ENCODE measurements at regions not wholly inside any gene's neighbourhood (a gene's known extent, or its start where the extent isn't known, plus 50 kb on each side); places are given as distances from the start of the nearest gene placed in this dataset.
"Not testable (repeated sequence)": the region's sequence is repeated elsewhere in the genome, so short reads cannot be mapped to it uniquely, and the experiment has no call there.

- Histone ChIP-seq H3K9me3 (ENCODE audit: low read length) (no peaks in the 10 kb centered on the region), H3K4me3 (ENCODE audit: low read depth, low read length, poor library complexity, severe bottlenecking) (no peak overlapping the region), H3K4me1 (ENCODE audit: insufficient read depth, low read length, poor library complexity, severe bottlenecking) (no peaks in the 10 kb centered on the region), H4K20me1 (ENCODE audit: insufficient read depth, low read length) (no peaks in the 10 kb centered on the region), H3K4me2 (ENCODE audit: low read length) (no peak overlapping the region), H3K27ac (ENCODE audit: low read depth, low read length, poor library complexity, severe bottlenecking) (no peak overlapping the region), H3K79me2 (ENCODE audit: insufficient read depth, low read depth, low read length) (no peaks in the 10 kb centered on the region), H3K36me3 (ENCODE audit: insufficient read depth, low read length) (no peaks in the 10 kb centered on the region), H3K9me2 (ENCODE audit: insufficient read depth, low read length) (no peaks in the 10 kb centered on the region), H2AFZ (ENCODE audit: low read length) (no peak overlapping the region)
- TF ChIP-seq EZH2phosphoT487 (IDR thresholded peaks at IDR 0.05; ENCODE audit: borderline replicate concordance, low read depth, low read length) = no peak
- no peak for TF ChIP-seq CTCF (conservative IDR thresholded peaks at IDR 0.05; ENCODE audit: low read length)
- intact Hi-C loops (cut with micrococcal nuclease; ENCODE audit: unreplicated experiment) = no loop called here
- CTCF ChIA-PET (ENCODE audit: unreplicated experiment) = no interaction called here
- BruUV-seq (replicated peaks) = no TSS peak
- POLR2A ChIA-PET = no interaction called here
- DNase-seq (ENCODE audit: low spot score) = no peak
These were observed 825.1 kb upstream of the ARRDC3 start for GRCh38 chr5:92208265-92208664.

GRCh38 chr5:92207151-92207550, 824.0 kb upstream of the ARRDC3 start:
- Histone ChIP-seq H4K20me1 (ENCODE audit: insufficient read depth, low read length) (no peaks in the 10 kb centered on the region), H3K9me3 (ENCODE audit: low read length) (no peaks in the 10 kb centered on the region), H3K27ac (ENCODE audit: low read depth, low read length, poor library complexity, severe bottlenecking) (no peak overlapping the region), H3K4me2 (ENCODE audit: low read length) (no peak overlapping the region), H3K4me1 (ENCODE audit: insufficient read depth, low read length, poor library complexity, severe bottlenecking) (no peaks in the 10 kb centered on the region), H3K36me3 (ENCODE audit: insufficient read depth, low read length) (no peaks in the 10 kb centered on the region), H3K79me2 (ENCODE audit: insufficient read depth, low read depth, low read length) (no peaks in the 10 kb centered on the region), H3K4me3 (ENCODE audit: low read depth, low read length, poor library complexity, severe bottlenecking) (no peak overlapping the region), H2AFZ (ENCODE audit: low read length) (no peak overlapping the region), H3K9me2 (ENCODE audit: insufficient read depth, low read length) (no peaks in the 10 kb centered on the region)
- CTCF ChIA-PET (ENCODE audit: unreplicated experiment) = no interaction called here
- DNase-seq (ENCODE audit: low spot score) = no peak
- intact Hi-C loops (cut with micrococcal nuclease; ENCODE audit: unreplicated experiment) = no loop called here
- no TSS peak for BruUV-seq (replicated peaks)
- no peak for TF ChIP-seq CTCF (conservative IDR thresholded peaks at IDR 0.05; ENCODE audit: low read length)
- no peak for TF ChIP-seq EZH2phosphoT487 (IDR thresholded peaks at IDR 0.05; ENCODE audit: borderline replicate concordance, low read depth, low read length)
- POLR2A ChIA-PET = no interaction called here

GRCh38 chr5:92206681-92207080, 823.6 kb upstream of the ARRDC3 start:
- no peaks in the 10 kb centered on the region for H3K9me3 ChIP-seq (ENCODE audit: low read length)
- intact Hi-C loops (cut with micrococcal nuclease; ENCODE audit: unreplicated experiment) = no loop called here
- DNase-seq (ENCODE audit: low spot score) = no peak
- CTCF ChIA-PET (ENCODE audit: unreplicated experiment) = no interaction called here
- no peaks in the 10 kb centered on the region for H3K36me3 ChIP-seq (ENCODE audit: insufficient read depth, low read length)
- no peaks in the 10 kb centered on the region for H3K79me2 ChIP-seq (ENCODE audit: insufficient read depth, low read depth, low read length)
- no peaks in the 10 kb centered on the region for H3K4me1 ChIP-seq (ENCODE audit: insufficient read depth, low read length, poor library complexity, severe bottlenecking)
- H3K9me2 ChIP-seq (ENCODE audit: insufficient read depth, low read length) = no peaks in the 10 kb centered on the region
- no TSS peak for BruUV-seq (replicated peaks)
- H3K4me3 ChIP-seq (ENCODE audit: low read depth, low read length, poor library complexity, severe bottlenecking) = no peak overlapping the region
- H3K27ac ChIP-seq (ENCODE audit: low read depth, low read length, poor library complexity, severe bottlenecking) = no peak overlapping the region
- H3K4me2 ChIP-seq (ENCODE audit: low read length) = no peak overlapping the region
- POLR2A ChIA-PET = interaction anchor here (0.6 kb wide), 1 partner anchor 64 kb away, joined by 3 read pairs; no protein-coding TSS in a partner anchor
- no peak overlapping the region for H2AFZ ChIP-seq (ENCODE audit: low read length)
- TF ChIP-seq CTCF (conservative IDR thresholded peaks at IDR 0.05; ENCODE audit: low read length) (no peak), EZH2phosphoT487 (IDR thresholded peaks at IDR 0.05; ENCODE audit: borderline replicate concordance, low read depth, low read length) (no peak)
- H4K20me1 ChIP-seq (ENCODE audit: insufficient read depth, low read length) = no peaks in the 10 kb centered on the region

- H3K4me1 ChIP-seq (ENCODE audit: insufficient read depth, low read length, poor library complexity, severe bottlenecking); POLR2A ChIA-PET; H3K9me3 ChIP-seq (ENCODE audit: low read length); intact Hi-C loops (cut with micrococcal nuclease; ENCODE audit: unreplicated experiment); H3K4me2 ChIP-seq (ENCODE audit: low read length); DNase-seq (ENCODE audit: low spot score); H3K9me2 ChIP-seq (ENCODE audit: insufficient read depth, low read length); H3K79me2 ChIP-seq (ENCODE audit: insufficient read depth, low read depth, low read length); CTCF ChIA-PET (ENCODE audit: unreplicated experiment); H3K27ac ChIP-seq (ENCODE audit: low read depth, low read length, poor library complexity, severe bottlenecking); H4K20me1 ChIP-seq (ENCODE audit: insufficient read depth, low read length); BruUV-seq (replicated peaks); H3K36me3 ChIP-seq (ENCODE audit: insufficient read depth, low read length); H2AFZ ChIP-seq (ENCODE audit: low read length); H3K4me3 ChIP-seq (ENCODE audit: low read depth, low read length, poor library complexity, severe bottlenecking): not testable (repeated sequence)
These were observed 815.9 kb upstream of the ARRDC3 start for GRCh38 chr5:92199035-92199434.

All from OCI-LY7 (cell line).